Endothelial cell of umbilical vein (primary cell): ENCODE measurements at regions not wholly inside any gene's neighbourhood (a gene's known extent, or its start where the extent isn't known, plus 50 kb on each side); places are given as distances from the start of the nearest gene placed in this dataset.

ENCODE experiments used
- BruUV-seq: library from RNA; stranded (reverse); fragments of 400-500 nt; replicated peaks from 2 replicates; lab custom pipeline; 2021; lab: Mats Ljungman, UMichigan
- CTCF ChIA-PET: fragments of 300-600, 350-600 bp; sonication (Branson Sonifier 250); formaldehyde crosslinking; loops from one replicate; lab custom pipeline; 2021; ENCODE audit warnings: antibody characterized with exemption, inconsistent platforms; lab: Charles Lee
- POLR2A ChIA-PET: fragments of 300-600, 350-600 bp; sonication (Branson Sonifier 250); formaldehyde crosslinking; loops from one replicate; lab custom pipeline; 2021; ENCODE audit warnings: antibody characterized with exemption, inconsistent platforms; lab: Charles Lee
- DNase-seq: peaks from one replicate; pipeline ENCODE4 v3.0.0-alpha.2; 2011; ENCODE audit warnings: low read depth, low spot score
- FAIRE-seq: peaks from 2 replicates; lab custom pipeline; 2011; peaks lifted over from hg19 to GRCh38; lab: Jason Lieb, UNC
- H2AFZ ChIP-seq: 2 replicates; pipeline ENCODE4 v1.6.0; 2012; ENCODE audit warnings: low read depth, low read length, control low read depth, inconsistent platforms
- H3K27ac ChIP-seq: 2 replicates; pipeline ENCODE4 v1.5.1; 2011; ENCODE audit warnings: low read depth, mild to moderate bottlenecking, control low read depth, low read length, moderate library complexity; ENCODE audit not compliant: insufficient read depth
- H3K27me3 ChIP-seq, 2 experiments: 2 replicates each; pipeline versions ENCODE4 v1.6.0 to v1.6.1; 2011; ENCODE audit warnings: low read length in 2 of 2, mixed read lengths in 1 of 2; ENCODE audit not compliant: control insufficient read depth in 2 of 2, insufficient read depth in 2 of 2
- H3K36me3 ChIP-seq, 2 experiments: 2 replicates in 1 of 2; 3 replicates in 1 of 2; pipeline ENCODE4 v1.5.1; 2011; ENCODE audit warnings: low read length in 2 of 2, mild to moderate bottlenecking in 1 of 2, moderate library complexity in 1 of 2; ENCODE audit not compliant: control insufficient read depth in 2 of 2, insufficient read depth in 2 of 2; ENCODE audit errors: extremely low read depth in 1 of 2
- H3K4me1 ChIP-seq: 3 replicates; pipeline ENCODE4 v1.5.1; 2011; ENCODE audit warnings: mild to moderate bottlenecking, low read length; ENCODE audit not compliant: control insufficient read depth, insufficient read depth; ENCODE audit errors: extremely low read depth
- H3K4me2 ChIP-seq: 2 replicates; pipeline ENCODE4 v1.6.1; 2011; ENCODE audit warnings: low read length, control low read depth, mixed read lengths; ENCODE audit not compliant: insufficient read depth
- H3K4me3 ChIP-seq, 3 experiments: fragments of 200-600 bp in 1 of 3; sonication (generic), shearing (Covaris generic) in 1 of 3; replicated peaks in 1 of 3; 2 replicates each; pipeline ENCODE4 v1.5.1; 2011 to 2016; ENCODE audit warnings: control low read depth in 3 of 3, low read length in 3 of 3, mild to moderate bottlenecking in 2 of 3, inconsistent platforms in 1 of 3, low read depth in 1 of 3, moderate library complexity in 1 of 3; ENCODE audit not compliant: insufficient read depth in 1 of 3
- H3K79me2 ChIP-seq: 2 replicates; pipeline ENCODE4 v1.6.0; 2012; ENCODE audit warnings: low read length, inconsistent platforms; ENCODE audit not compliant: control insufficient read depth, insufficient read depth
- H3K9ac ChIP-seq: replicated peaks from 2 replicates; pipeline ENCODE3; 2011; ENCODE audit warnings: low read length, control low read depth; ENCODE audit not compliant: insufficient read depth; ENCODE audit errors: extremely low read depth
- H3K9me1 ChIP-seq: replicated peaks from 3 replicates; pipeline ENCODE4 v1.6.0; 2011; ENCODE audit warnings: mild to moderate bottlenecking, low read length; ENCODE audit not compliant: control insufficient read depth, insufficient read depth; ENCODE audit errors: extremely low read depth
- H3K9me3 ChIP-seq: replicated peaks from 2 replicates; pipeline ENCODE4 v1.5.1; 2012; ENCODE audit warnings: low read length, inconsistent platforms; ENCODE audit not compliant: control insufficient read depth, insufficient read depth
- H4K20me1 ChIP-seq: replicated peaks from 2 replicates; pipeline ENCODE3; 2011; ENCODE audit warnings: mild to moderate bottlenecking, low read length; ENCODE audit not compliant: control insufficient read depth, insufficient read depth; ENCODE audit errors: extremely low read depth
- CTCF ChIP-seq, 2 donors: IDR thresholded peaks; 1 replicate in 1 of 2; 2 replicates in 1 of 2; pipeline ENCODE4 v1.5.1; 2011; ENCODE audit warnings: low read length in 2 of 2, mild to moderate bottlenecking in 2 of 2, moderate library complexity in 2 of 2, control low read depth in 1 of 2, inconsistent platforms in 1 of 2, low read depth in 1 of 2; ENCODE audit not compliant: insufficient read depth in 1 of 2; ENCODE audit errors: extremely low read depth in 1 of 2
- EZH2 ChIP-seq: IDR thresholded peaks from 2 replicates; pipeline ENCODE4 v1.6.1; 2012; ENCODE audit warnings: borderline replicate concordance, low read depth, mild to moderate bottlenecking, moderate library complexity, low read length, inconsistent platforms; ENCODE audit not compliant: severe bottlenecking
- FOS ChIP-seq: IDR thresholded peaks from 2 replicates; pipeline ENCODE4 v1.6.1; 2011; ENCODE audit warnings: mild to moderate bottlenecking, low read length, moderate library complexity, borderline replicate concordance; ENCODE audit not compliant: insufficient read depth
- GATA2 ChIP-seq: IDR thresholded peaks from 2 replicates; pipeline ENCODE4 v1.7.0; 2011; ENCODE audit warnings: low read depth, mild to moderate bottlenecking, moderate library complexity, mixed read lengths, low read length; ENCODE audit not compliant: insufficient read length, insufficient read depth
- JUN ChIP-seq: IDR thresholded peaks from 2 replicates; pipeline ENCODE4 v1.6.1; 2011; ENCODE audit warnings: borderline replicate concordance, low read depth; ENCODE audit not compliant: insufficient read length, insufficient read depth
- MAX ChIP-seq: IDR thresholded peaks from 2 replicates; pipeline ENCODE4 v1.6.1; 2011; ENCODE audit not compliant: insufficient read depth, insufficient read length
- MYC ChIP-seq: IDR thresholded peaks from one replicate; pipeline ENCODE4 v1.6.1; 2011; ENCODE audit warnings: mild to moderate bottlenecking, low read depth, low read length
- POLR2A ChIP-seq: IDR thresholded peaks from 2 replicates; pipeline ENCODE4 v1.6.1; 2012; ENCODE audit warnings: low read depth, mild to moderate bottlenecking, control low read depth, low read length
- POLR2AphosphoS5 ChIP-seq: IDR thresholded peaks from 2 replicates; pipeline ENCODE4 v1.6.1; 2012; ENCODE audit warnings: low read depth, mild to moderate bottlenecking, control low read depth, low read length, moderate library complexity; ENCODE audit not compliant: insufficient read depth
- dilution Hi-C: fragments of 300-500 bp; cut with MboI; formaldehyde crosslinking; loops from one replicate; pipeline ENCODE4 v1.15.0; 2019; ENCODE audit warnings: low sequenced_read_pairs; ENCODE audit not compliant: extremely low pct_ligation_motif_present
- intact Hi-C: fragments of 100-400 bp; cut with micrococcal nuclease; formaldehyde crosslinking; loops from one replicate; pipeline ENCODE4 v1.10.0; 2022

- Histone ChIP-seq H4K20me1 (no peaks in the 10 kb centered on the region), H2AFZ (no peak overlapping the region), H3K9ac (no peak overlapping the region), H3K36me3 (no peaks in the 10 kb centered on the region), H3K27me3 (no peaks in the 10 kb centered on the region), H3K4me3 (no peak overlapping the region), H3K9me1 (no peaks in the 10 kb centered on the region), H3K27ac (no peak overlapping the region), H3K9me3 (peaks cover 4% of the 10 kb centered on the region), H3K79me2 (no peaks in the 10 kb centered on the region), H3K4me2 (no peak overlapping the region), H3K4me1 (no peaks in the 10 kb centered on the region)
- BruUV-seq, result no TSS peak
- ChIA-PET POLR2A (no interaction called here), CTCF (no interaction called here)
- intact Hi-C loops, result no loop called here
- FAIRE-seq (no peak), DNase-seq (no peak)
- TF ChIP-seq EZH2, result no peak
- no peak for TF ChIP-seq JUN
- no peak for TF ChIP-seq GATA2
- no peak for TF ChIP-seq FOS
- no peak for TF ChIP-seq MAX
- no peak for TF ChIP-seq POLR2A
- dilution Hi-C loops, result no loop called here
Measured at GRCh38 chr7:153005750-153006435, 246.3 kb downstream of the ACTR3B start.

- H3K36me3 ChIP-seq, result no peaks in the 10 kb centered on the region
- H3K27ac ChIP-seq, result no peak overlapping the region
- H3K9me1 ChIP-seq, result no peaks in the 10 kb centered on the region
- no peak overlapping the region for H3K9ac ChIP-seq
- dilution Hi-C loops, result no loop called here
- no peaks in the 10 kb centered on the region for H4K20me1 ChIP-seq
- BruUV-seq, result no TSS peak
- no peak overlapping the region for H3K4me2 ChIP-seq
- H3K27me3 ChIP-seq, result no peaks in the 10 kb centered on the region
- ChIA-PET POLR2A (no interaction called here), CTCF (no interaction called here)
- TF ChIP-seq POLR2A (no peak), MYC (no peak), MAX (no peak), POLR2AphosphoS5 (no peak), JUN (no peak), GATA2 (no peak), EZH2 (no peak), CTCF (IDR thresholded peaks at IDR 0.05; ENCODE audit: extremely low read depth in 1 of 2, insufficient read depth in 1 of 2, low read depth in 1 of 2, low read length in 2 of 2) (no peak), FOS (no peak)
- H3K4me1 ChIP-seq, result no peaks in the 10 kb centered on the region
- H3K79me2 ChIP-seq, result no peaks in the 10 kb centered on the region
- DNase-seq, result no peak
- H2AFZ ChIP-seq, result no peak overlapping the region
- H3K4me3 ChIP-seq, result no peak overlapping the region
- FAIRE-seq, result no peak
- intact Hi-C loops, result no loop called here
- H3K9me3 ChIP-seq, result peaks cover 4% of the 10 kb centered on the region
Measured at GRCh38 chr7:153006452-153006851, 246.9 kb downstream of the ACTR3B start.
